ENCODE measurements at regions not wholly inside any gene's neighbourhood (a gene's known extent, or its start where the extent isn't known, plus 50 kb on each side); places are given as distances from the start of the nearest gene placed in this dataset.

GRCh38 chr18:73615506-73615905 lies 532.1 kb downstream of the FBXO15 start:
- Histone ChIP-seq H3K4me1 (ENCODE audit: control insufficient read depth, insufficient read depth, low read length) (no peaks in the 10 kb centered on the region), H3K27ac (ENCODE audit: control insufficient read depth, insufficient read depth) (no peak overlapping the region), H3K36me3 (ENCODE audit: control insufficient read depth in 2 of 2, insufficient read depth in 2 of 2, low read length in 1 of 2) (no peaks in the 10 kb centered on the region), H2AFZ (ENCODE audit: control insufficient read depth, low read depth, low read length) (no peak overlapping the region), H3K9me3 (replicated peaks; ENCODE audit: control insufficient read depth, insufficient read depth, low read length) (no peaks in the 10 kb centered on the region), H3K27me3 (replicated peaks in 1 of 2; ENCODE audit: control insufficient read depth in 2 of 2, insufficient read depth in 2 of 2, low read length in 1 of 2) (no peaks in the 10 kb centered on the region), H3K79me2 (ENCODE audit: control insufficient read depth, insufficient read depth, low read length) (no peaks in the 10 kb centered on the region), H3K9ac (ENCODE audit: control insufficient read depth, insufficient read depth, low read length) (no peak overlapping the region), H4K20me1 (ENCODE audit: control insufficient read depth, insufficient read depth) (no peaks in the 10 kb centered on the region), H3K4me3 (no peak overlapping the region), H3K4me2 (ENCODE audit: control insufficient read depth, insufficient read depth) (no peak overlapping the region)
- ChIA-PET SMC1A (ENCODE audit: uncharacterized antibody, unreplicated experiment) (no interaction called here), RAD21 (ENCODE audit: unreplicated experiment) (no interaction called here), POLR2A (no interaction called here), CTCF (no interaction called here)
- in situ Hi-C loops (cut with MboI): no loop called here
- WGBS (ENCODE audit: insufficient coverage, insufficient replicate concordance, low lambda C conversion rate, missing lambda C conversion rate): 36% methylated on average over 3 of the region's 3 CpGs
- BruUV-seq (replicated peaks): no TSS peak
- TF ChIP-seq NR2C2 (IDR thresholded peaks at IDR 0.05; ENCODE audit: borderline replicate concordance, control insufficient read depth, insufficient read length, low read depth) (no peak), RAD21 (IDR thresholded peaks at IDR 0.05; ENCODE audit: insufficient read depth, low read depth, low read length) (no peak), RELA (IDR thresholded peaks at IDR 0.05; ENCODE audit: borderline replicate concordance, partially characterized antibody) (no peak), ZNF592 (IDR thresholded peaks at IDR 0.05) (no peak), BHLHE40 (IDR thresholded peaks at IDR 0.05; ENCODE audit: borderline replicate concordance in 1 of 2, low read depth in 2 of 2, low read length in 1 of 2) (no peak), ZBED1 (IDR thresholded peaks at IDR 0.05; ENCODE audit: borderline replicate concordance) (no peak), ZSCAN29 (IDR thresholded peaks at IDR 0.05) (no peak), SMC3 (IDR thresholded peaks at IDR 0.05; ENCODE audit: borderline replicate concordance, low read length) (no peak), JUNB (IDR thresholded peaks at IDR 0.05) (no peak), TARDBP (IDR thresholded peaks at IDR 0.05; ENCODE audit: borderline replicate concordance) (no peak), PAX5 (IDR thresholded peaks at IDR 0.05; ENCODE audit: borderline replicate concordance, low read depth, low read length) (no peak), SRF (IDR thresholded peaks at IDR 0.05; ENCODE audit: low read depth in 2 of 2, low read length in 2 of 2) (no peak)
- DNase-seq (ENCODE audit: low read depth, low spot score) (no peak), FAIRE-seq (no peak), ATAC-seq (no peak)
- intact Hi-C loops (cut with micrococcal nuclease; ENCODE audit: unreplicated experiment): no loop called here
